MM.1S (cell line): ENCODE measurements at regions not wholly inside any gene's neighbourhood (a gene's known extent, or its start where the extent isn't known, plus 50 kb on each side); places are given as distances from the start of the nearest gene placed in this dataset.

Experiments used
- EZH2 ChIP-seq: fragments of 300-600 bp; sonication (generic); optimal IDR thresholded peaks from 2 replicates; pipeline ENCODE3; 2017; ENCODE audit warnings: low read depth, mild to moderate bottlenecking, antibody characterized with exemption, low read length, mixed read lengths
- EZH2phosphoT487 ChIP-seq: fragments of 300-600 bp; sonication (generic); IDR thresholded peaks from 2 replicates; pipeline ENCODE4 v1.6.1; 2018; ENCODE audit warnings: antibody characterized with exemption, low read length
- TF ChIP-seq, protein P1 (sequence below): fragments of 300-600 bp; sonication (generic); IDR thresholded peaks from 2 replicates; pipeline ENCODE4 v1.5.1; 2016; ENCODE audit warnings: antibody characterized with exemption, low read length, mixed read lengths

DNA sequence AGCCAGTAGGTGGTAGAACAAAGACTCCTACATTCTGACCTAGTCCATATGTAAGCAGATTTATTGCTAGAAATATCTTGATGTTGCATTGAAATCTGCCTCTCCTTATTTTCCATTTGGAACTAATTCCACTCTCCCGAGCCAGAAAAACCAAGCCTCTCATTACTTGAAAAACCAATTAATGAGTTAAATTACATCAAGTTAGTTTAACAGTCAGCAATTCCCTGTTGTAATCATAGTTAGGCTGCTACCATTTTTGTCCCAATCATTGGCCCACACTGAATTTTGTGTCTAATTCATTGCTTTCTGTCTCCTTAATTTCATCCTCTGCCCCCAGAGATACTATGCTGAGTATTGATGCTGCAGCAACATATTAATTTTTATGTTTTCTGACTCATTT lies 168.3 kb upstream of the TNP1 start:
- TF ChIP-seq, protein P1, sequence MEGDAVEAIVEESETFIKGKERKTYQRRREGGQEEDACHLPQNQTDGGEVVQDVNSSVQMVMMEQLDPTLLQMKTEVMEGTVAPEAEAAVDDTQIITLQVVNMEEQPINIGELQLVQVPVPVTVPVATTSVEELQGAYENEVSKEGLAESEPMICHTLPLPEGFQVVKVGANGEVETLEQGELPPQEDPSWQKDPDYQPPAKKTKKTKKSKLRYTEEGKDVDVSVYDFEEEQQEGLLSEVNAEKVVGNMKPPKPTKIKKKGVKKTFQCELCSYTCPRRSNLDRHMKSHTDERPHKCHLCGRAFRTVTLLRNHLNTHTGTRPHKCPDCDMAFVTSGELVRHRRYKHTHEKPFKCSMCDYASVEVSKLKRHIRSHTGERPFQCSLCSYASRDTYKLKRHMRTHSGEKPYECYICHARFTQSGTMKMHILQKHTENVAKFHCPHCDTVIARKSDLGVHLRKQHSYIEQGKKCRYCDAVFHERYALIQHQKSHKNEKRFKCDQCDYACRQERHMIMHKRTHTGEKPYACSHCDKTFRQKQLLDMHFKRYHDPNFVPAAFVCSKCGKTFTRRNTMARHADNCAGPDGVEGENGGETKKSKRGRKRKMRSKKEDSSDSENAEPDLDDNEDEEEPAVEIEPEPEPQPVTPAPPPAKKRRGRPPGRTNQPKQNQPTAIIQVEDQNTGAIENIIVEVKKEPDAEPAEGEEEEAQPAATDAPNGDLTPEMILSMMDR, result no peak
- TF ChIP-seq EZH2phosphoT487 (no peak), EZH2 (no peak)
